ENCODE measurements at regions not wholly inside any gene's neighbourhood (a gene's known extent, or its start where the extent isn't known, plus 50 kb on each side); places are given as distances from the start of the nearest gene placed in this dataset.

- no TSS peak for BruUV-seq (replicated peaks)
- H3K27me3 ChIP-seq (ENCODE audit: control insufficient read depth in 2 of 2, insufficient read depth in 2 of 2, low read length in 2 of 2) = no peaks in the 10 kb centered on the region
- no peaks in the 10 kb centered on the region for H3K9me1 ChIP-seq (replicated peaks; ENCODE audit: control insufficient read depth, extremely low read depth, insufficient read depth, low read length)
- H3K4me3 ChIP-seq (replicated peaks in 1 of 3; ENCODE audit: insufficient read depth in 1 of 3, low read depth in 1 of 3, low read length in 3 of 3) = no peak overlapping the region
- no peaks in the 10 kb centered on the region for H3K9me3 ChIP-seq (replicated peaks; ENCODE audit: control insufficient read depth, insufficient read depth, low read length)
- no peaks in the 10 kb centered on the region for H4K20me1 ChIP-seq (replicated peaks; ENCODE audit: control insufficient read depth, extremely low read depth, insufficient read depth, low read length)
- H3K79me2 ChIP-seq (ENCODE audit: control insufficient read depth, insufficient read depth, low read length) = no peaks in the 10 kb centered on the region
- dilution Hi-C loops (cut with MboI; ENCODE audit: extremely low pct_ligation_motif_present, low sequenced_read_pairs) = no loop called here
- H3K4me1 ChIP-seq (ENCODE audit: control insufficient read depth, extremely low read depth, insufficient read depth, low read length) = no peaks in the 10 kb centered on the region
- POLR2A ChIA-PET = no interaction called here
- DNase-seq (ENCODE audit: low read depth, low spot score) (no peak), FAIRE-seq (no peak)
- H3K9ac ChIP-seq (replicated peaks; ENCODE audit: extremely low read depth, insufficient read depth, low read length) = no peak overlapping the region
- intact Hi-C loops (cut with micrococcal nuclease) = no loop called here
- no peak overlapping the region for H2AFZ ChIP-seq (ENCODE audit: low read depth, low read length)
- H3K36me3 ChIP-seq (ENCODE audit: control insufficient read depth in 2 of 2, extremely low read depth in 1 of 2, insufficient read depth in 2 of 2, low read length in 2 of 2) = no peaks in the 10 kb centered on the region
- CTCF ChIA-PET = no interaction called here
- H3K27ac ChIP-seq (ENCODE audit: insufficient read depth, low read depth, low read length) = no peak overlapping the region
- no peak for TF ChIP-seq POLR2AphosphoS5 (IDR thresholded peaks at IDR 0.05; ENCODE audit: insufficient read depth, low read depth, low read length)
- TF ChIP-seq, protein P1, sequence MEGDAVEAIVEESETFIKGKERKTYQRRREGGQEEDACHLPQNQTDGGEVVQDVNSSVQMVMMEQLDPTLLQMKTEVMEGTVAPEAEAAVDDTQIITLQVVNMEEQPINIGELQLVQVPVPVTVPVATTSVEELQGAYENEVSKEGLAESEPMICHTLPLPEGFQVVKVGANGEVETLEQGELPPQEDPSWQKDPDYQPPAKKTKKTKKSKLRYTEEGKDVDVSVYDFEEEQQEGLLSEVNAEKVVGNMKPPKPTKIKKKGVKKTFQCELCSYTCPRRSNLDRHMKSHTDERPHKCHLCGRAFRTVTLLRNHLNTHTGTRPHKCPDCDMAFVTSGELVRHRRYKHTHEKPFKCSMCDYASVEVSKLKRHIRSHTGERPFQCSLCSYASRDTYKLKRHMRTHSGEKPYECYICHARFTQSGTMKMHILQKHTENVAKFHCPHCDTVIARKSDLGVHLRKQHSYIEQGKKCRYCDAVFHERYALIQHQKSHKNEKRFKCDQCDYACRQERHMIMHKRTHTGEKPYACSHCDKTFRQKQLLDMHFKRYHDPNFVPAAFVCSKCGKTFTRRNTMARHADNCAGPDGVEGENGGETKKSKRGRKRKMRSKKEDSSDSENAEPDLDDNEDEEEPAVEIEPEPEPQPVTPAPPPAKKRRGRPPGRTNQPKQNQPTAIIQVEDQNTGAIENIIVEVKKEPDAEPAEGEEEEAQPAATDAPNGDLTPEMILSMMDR (IDR thresholded peaks at IDR 0.05; ENCODE audit: extremely low read depth in 1 of 2, insufficient read depth in 1 of 2, low read depth in 1 of 2, low read length in 2 of 2) = no peak
- TF ChIP-seq POLR2A (IDR thresholded peaks at IDR 0.05; ENCODE audit: low read depth, low read length) = no peak
- TF ChIP-seq JUN (IDR thresholded peaks at IDR 0.05; ENCODE audit: borderline replicate concordance, insufficient read depth, insufficient read length, low read depth) = no peak
- TF ChIP-seq MAX (IDR thresholded peaks at IDR 0.05; ENCODE audit: insufficient read depth, insufficient read length) = no peak
- TF ChIP-seq FOS (IDR thresholded peaks at IDR 0.05; ENCODE audit: borderline replicate concordance, insufficient read depth, low read length) = no peak
- TF ChIP-seq GATA2 (IDR thresholded peaks at IDR 0.05; ENCODE audit: insufficient read depth, insufficient read length, low read depth, low read length) = no peak
- no peak for TF ChIP-seq EZH2 (IDR thresholded peaks at IDR 0.05; ENCODE audit: borderline replicate concordance, low read depth, low read length, severe bottlenecking)
- TF ChIP-seq MYC (IDR thresholded peaks at IDR 0.05; ENCODE audit: low read depth, low read length) = no peak
- H3K4me2 ChIP-seq (ENCODE audit: insufficient read depth, low read length) = no peak overlapping the region
These were observed 794.5 kb upstream of the CDH9 start for GRCh38 chr5:27832886-27833285.

All from endothelial cell of umbilical vein (primary cell).